ENCODE measurements at regions not wholly inside any gene's neighbourhood (a gene's known extent, or its start where the extent isn't known, plus 50 kb on each side); places are given as distances from the start of the nearest gene placed in this dataset.

GRCh38 chr20:63105211-63106107 is 98.7 kb upstream of the BHLHE23 start:
- TF ChIP-seq CTCF (conservative IDR thresholded peaks at IDR 0.05) (no peak), ZFX (IDR thresholded peaks at IDR 0.05) (no peak)

Data from C4-2B (cell line).